Ectodermal cell (in vitro differentiated cells): ENCODE measurements at regions not wholly inside any gene's neighbourhood (a gene's known extent, or its start where the extent isn't known, plus 50 kb on each side); places are given as distances from the start of the nearest gene placed in this dataset.

ENCODE experiments used
- H3K27ac ChIP-seq: 2 replicates; pipeline ENCODE4 v1.7.0; 2013; ENCODE audit warnings: mild to moderate bottlenecking, low read depth, low read length; ENCODE audit not compliant: insufficient read depth, poor library complexity, severe bottlenecking
- H3K27me3 ChIP-seq: 2 replicates; pipeline ENCODE4 v1.7.0; 2013; ENCODE audit warnings: mild to moderate bottlenecking, low read length; ENCODE audit not compliant: insufficient read depth, control insufficient read depth, poor library complexity, severe bottlenecking
- H3K36me3 ChIP-seq: one replicate; pipeline ENCODE4 v1.7.0; 2013; ENCODE audit warnings: low read length; ENCODE audit not compliant: control insufficient read depth, insufficient read depth
- H3K4me1 ChIP-seq: one replicate; pipeline ENCODE4 v1.7.0; 2013; ENCODE audit warnings: low read length; ENCODE audit not compliant: control insufficient read depth, insufficient read depth
- H3K4me3 ChIP-seq: 2 replicates; pipeline ENCODE4 v1.7.0; 2013; ENCODE audit warnings: low read depth, low read length, control low read depth; ENCODE audit not compliant: insufficient read depth
- H3K9me3 ChIP-seq: 2 replicates; pipeline ENCODE4 v1.7.0; 2013; ENCODE audit warnings: mild to moderate bottlenecking, low read length, moderate library complexity; ENCODE audit not compliant: control insufficient read depth
- WGBS, 2 experiments: methylation state at CpG; one replicate each; pipeline ENCODE4 v1.1.7; 2013; ENCODE audit warnings: missing lambda C conversion rate in 2 of 2; 5-methylcytosine and 5-hydroxymethylcytosine counted together

- no peaks in the 10 kb centered on the region for H3K9me3 ChIP-seq
- H3K4me3 ChIP-seq: no peak overlapping the region
- H3K36me3 ChIP-seq: no peaks in the 10 kb centered on the region
- H3K27me3 ChIP-seq: no peaks in the 10 kb centered on the region
- H3K4me1 ChIP-seq: peaks cover 4% of the 10 kb centered on the region
- no peak overlapping the region for H3K27ac ChIP-seq
- 88 to 100% methylated on average over 1 to 2 of the region's 2 CpGs for WGBS, 2 experiments
Observed at GRCh38 chr2:53437371-53437770, 330.2 kb upstream of the CHAC2 start.

GRCh38 chr2:53436882-53437281, 330.7 kb upstream of the CHAC2 start:
- H3K4me1 ChIP-seq: peaks cover 4% of the 10 kb centered on the region
- H3K4me3 ChIP-seq: no peak overlapping the region
- 91 to 96% methylated on average over 4 of the region's 4 CpGs for WGBS, 2 experiments
- no peaks in the 10 kb centered on the region for H3K27me3 ChIP-seq
- H3K9me3 ChIP-seq: no peaks in the 10 kb centered on the region
- no peaks in the 10 kb centered on the region for H3K36me3 ChIP-seq
- no peak overlapping the region for H3K27ac ChIP-seq

- H3K36me3 ChIP-seq: no peaks in the 10 kb centered on the region
- no peak overlapping the region for H3K4me3 ChIP-seq
- H3K4me1 ChIP-seq: peaks cover 4% of the 10 kb centered on the region
- WGBS, 2 experiments: 82 to 90% methylated on average over 2 of the region's 2 CpGs
- H3K9me3 ChIP-seq: no peaks in the 10 kb centered on the region
- H3K27ac ChIP-seq: no peak overlapping the region
- H3K27me3 ChIP-seq: no peaks in the 10 kb centered on the region
Observed at GRCh38 chr2:53435610-53436009, 332.0 kb upstream of the CHAC2 start.

GRCh38 chr2:53434466-53434865, 333.1 kb upstream of the CHAC2 start:
- Histone ChIP-seq H3K27me3 (no peaks in the 10 kb centered on the region), H3K4me1 (peaks cover 4% of the 10 kb centered on the region), H3K36me3 (no peaks in the 10 kb centered on the region), H3K4me3 (no peak overlapping the region), H3K27ac (no peak overlapping the region), H3K9me3 (no peaks in the 10 kb centered on the region)
- WGBS, 2 experiments: 31 to 57% methylated on average over 1 of the region's 1 CpG

- Histone ChIP-seq H3K27me3 (no peaks in the 10 kb centered on the region), H3K36me3 (no peaks in the 10 kb centered on the region), H3K4me3 (no peak overlapping the region), H3K4me1 (peaks cover 4% of the 10 kb centered on the region), H3K27ac (no peak overlapping the region), H3K9me3 (no peaks in the 10 kb centered on the region)
- 94 to 98% methylated on average over 3 of the region's 3 CpGs for WGBS, 2 experiments
Observed at GRCh38 chr2:53432936-53433335, 334.7 kb upstream of the CHAC2 start.

- peaks cover under 1% of the 10 kb centered on the region for H3K4me1 ChIP-seq
- WGBS, 2 experiments: 95 to 97% methylated on average over 2 of the region's 2 CpGs
- no peaks in the 10 kb centered on the region for H3K36me3 ChIP-seq
- H3K9me3 ChIP-seq: no peaks in the 10 kb centered on the region
- no peak overlapping the region for H3K27ac ChIP-seq
- no peak overlapping the region for H3K4me3 ChIP-seq
- H3K27me3 ChIP-seq: no peaks in the 10 kb centered on the region
Observed at GRCh38 chr2:53429901-53430300, 337.7 kb upstream of the CHAC2 start.

- H3K27me3 ChIP-seq: no peaks in the 10 kb centered on the region
- WGBS, 2 experiments: 72 to 80% methylated on average over 3 of the region's 3 CpGs
- H3K4me3 ChIP-seq: no peak overlapping the region
- H3K9me3 ChIP-seq: no peaks in the 10 kb centered on the region
- no peaks in the 10 kb centered on the region for H3K36me3 ChIP-seq
- H3K27ac ChIP-seq: no peak overlapping the region
- no peaks in the 10 kb centered on the region for H3K4me1 ChIP-seq
Observed at GRCh38 chr2:53424902-53425301, 342.7 kb upstream of the CHAC2 start.

GRCh38 chr2:53423465-53423864, 344.1 kb upstream of the CHAC2 start:
- no peaks in the 10 kb centered on the region for H3K36me3 ChIP-seq
- H3K27me3 ChIP-seq: no peaks in the 10 kb centered on the region
- 95 to 98% methylated on average over 3 of the region's 3 CpGs for WGBS, 2 experiments
- H3K27ac ChIP-seq: no peak overlapping the region
- H3K9me3 ChIP-seq: no peaks in the 10 kb centered on the region
- H3K4me3 ChIP-seq: no peak overlapping the region
- H3K4me1 ChIP-seq: no peaks in the 10 kb centered on the region

GRCh38 chr2:53422979-53423378, 344.6 kb upstream of the CHAC2 start:
- Histone ChIP-seq H3K27me3 (no peaks in the 10 kb centered on the region), H3K27ac (no peak overlapping the region), H3K36me3 (no peaks in the 10 kb centered on the region), H3K4me1 (no peaks in the 10 kb centered on the region), H3K4me3 (no peak overlapping the region), H3K9me3 (no peaks in the 10 kb centered on the region)
- 33 to 35% methylated on average over 3 of the region's 3 CpGs for WGBS, 2 experiments

GRCh38 chr2:53417385-53417784, 350.2 kb upstream of the CHAC2 start:
- no peak overlapping the region for H3K4me3 ChIP-seq
- H3K36me3 ChIP-seq: no peaks in the 10 kb centered on the region
- no peaks in the 10 kb centered on the region for H3K4me1 ChIP-seq
- H3K9me3 ChIP-seq: no peaks in the 10 kb centered on the region
- no peak overlapping the region for H3K27ac ChIP-seq
- 94 to 95% methylated on average over 2 of the region's 2 CpGs for WGBS, 2 experiments
- no peaks in the 10 kb centered on the region for H3K27me3 ChIP-seq
